DND-41 (cell line): ENCODE measurements at regions not wholly inside any gene's neighbourhood (a gene's known extent, or its start where the extent isn't known, plus 50 kb on each side); places are given as distances from the start of the nearest gene placed in this dataset.

Source experiments
- CTCF ChIP-seq: IDR thresholded peaks from 2 replicates; pipeline ENCODE4 v1.5.1; 2012; ENCODE audit warnings: borderline replicate concordance, low read length, moderate library complexity, mild to moderate bottlenecking; ENCODE audit not compliant: poor library complexity, severe bottlenecking; ENCODE audit errors: extremely low read depth
- EZH2 ChIP-seq: IDR thresholded peaks from 3 replicates; pipeline ENCODE4 v1.6.1; 2012; ENCODE audit warnings: borderline replicate concordance, low read depth, mild to moderate bottlenecking, moderate library complexity, low read length, inconsistent platforms; ENCODE audit not compliant: severe bottlenecking

GRCh38 chr9:75382126-75382525, 293.8 kb downstream of the OSTF1 start:
- TF ChIP-seq CTCF (no peak), EZH2 (no peak)
